ENCODE measurements at regions not wholly inside any gene's neighbourhood (a gene's known extent, or its start where the extent isn't known, plus 50 kb on each side); places are given as distances from the start of the nearest gene placed in this dataset.

GRCh38 chr4:104727643-104728042 lies 232.9 kb upstream of the CXXC4 start:
- Histone ChIP-seq H3K4me2 (no peak overlapping the region), H3K27me3 (ENCODE audit: insufficient read depth) (no peaks in the 10 kb centered on the region), H3K79me2 (replicated peaks; ENCODE audit: insufficient read depth) (no peaks in the 10 kb centered on the region), H3K36me3 (ENCODE audit: insufficient read depth) (no peaks in the 10 kb centered on the region), H2AFZ (no peak overlapping the region), H3F3A (replicated peaks; ENCODE audit: low read depth) (no peaks in the 10 kb centered on the region), H3K4me3 (no peak overlapping the region), H3K4me1 (ENCODE audit: insufficient read depth) (no peaks in the 10 kb centered on the region), H4K20me1 (replicated peaks; ENCODE audit: insufficient read depth) (no peaks in the 10 kb centered on the region), H3K9me2 (ENCODE audit: insufficient read depth) (no peaks in the 10 kb centered on the region), H3K27ac (ENCODE audit: low read depth) (no peak overlapping the region)
- no peaks in the 10 kb centered on the region for H3K9me3 Mint-ChIP-seq
- no peaks in the 10 kb centered on the region for H3K36me3 Mint-ChIP-seq (ENCODE audit: low read depth)
- no peak for DNase-seq (ENCODE audit: low spot score)
- no peaks in the 10 kb centered on the region for H3K27me3 Mint-ChIP-seq (ENCODE audit: insufficient read depth, low read depth, poor library complexity)
- no peak overlapping the region for H3K4me3 Mint-ChIP-seq
- no peak for TF ChIP-seq ZNF331 (CRISPR knock-in tag; IDR thresholded peaks at IDR 0.05; ENCODE audit: low read depth)
- TF ChIP-seq, protein P1, sequence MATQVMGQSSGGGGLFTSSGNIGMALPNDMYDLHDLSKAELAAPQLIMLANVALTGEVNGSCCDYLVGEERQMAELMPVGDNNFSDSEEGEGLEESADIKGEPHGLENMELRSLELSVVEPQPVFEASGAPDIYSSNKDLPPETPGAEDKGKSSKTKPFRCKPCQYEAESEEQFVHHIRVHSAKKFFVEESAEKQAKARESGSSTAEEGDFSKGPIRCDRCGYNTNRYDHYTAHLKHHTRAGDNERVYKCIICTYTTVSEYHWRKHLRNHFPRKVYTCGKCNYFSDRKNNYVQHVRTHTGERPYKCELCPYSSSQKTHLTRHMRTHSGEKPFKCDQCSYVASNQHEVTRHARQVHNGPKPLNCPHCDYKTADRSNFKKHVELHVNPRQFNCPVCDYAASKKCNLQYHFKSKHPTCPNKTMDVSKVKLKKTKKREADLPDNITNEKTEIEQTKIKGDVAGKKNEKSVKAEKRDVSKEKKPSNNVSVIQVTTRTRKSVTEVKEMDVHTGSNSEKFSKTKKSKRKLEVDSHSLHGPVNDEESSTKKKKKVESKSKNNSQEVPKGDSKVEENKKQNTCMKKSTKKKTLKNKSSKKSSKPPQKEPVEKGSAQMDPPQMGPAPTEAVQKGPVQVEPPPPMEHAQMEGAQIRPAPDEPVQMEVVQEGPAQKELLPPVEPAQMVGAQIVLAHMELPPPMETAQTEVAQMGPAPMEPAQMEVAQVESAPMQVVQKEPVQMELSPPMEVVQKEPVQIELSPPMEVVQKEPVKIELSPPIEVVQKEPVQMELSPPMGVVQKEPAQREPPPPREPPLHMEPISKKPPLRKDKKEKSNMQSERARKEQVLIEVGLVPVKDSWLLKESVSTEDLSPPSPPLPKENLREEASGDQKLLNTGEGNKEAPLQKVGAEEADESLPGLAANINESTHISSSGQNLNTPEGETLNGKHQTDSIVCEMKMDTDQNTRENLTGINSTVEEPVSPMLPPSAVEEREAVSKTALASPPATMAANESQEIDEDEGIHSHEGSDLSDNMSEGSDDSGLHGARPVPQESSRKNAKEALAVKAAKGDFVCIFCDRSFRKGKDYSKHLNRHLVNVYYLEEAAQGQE (IDR thresholded peaks at IDR 0.05; ENCODE audit: unreplicated experiment): no peak
- TF ChIP-seq NANOG (IDR thresholded peaks at IDR 0.05; ENCODE audit: borderline replicate concordance): no peak
- TF ChIP-seq EZH2phosphoT487 (IDR thresholded peaks at IDR 0.05; ENCODE audit: unreplicated experiment): no peak
- TF ChIP-seq JUNB (IDR thresholded peaks at IDR 0.05; ENCODE audit: unreplicated experiment): no peak
- TF ChIP-seq CREB1 (CRISPR knock-in tag; IDR thresholded peaks at IDR 0.05; ENCODE audit: low read depth): no peak
- TF ChIP-seq, protein P2, sequence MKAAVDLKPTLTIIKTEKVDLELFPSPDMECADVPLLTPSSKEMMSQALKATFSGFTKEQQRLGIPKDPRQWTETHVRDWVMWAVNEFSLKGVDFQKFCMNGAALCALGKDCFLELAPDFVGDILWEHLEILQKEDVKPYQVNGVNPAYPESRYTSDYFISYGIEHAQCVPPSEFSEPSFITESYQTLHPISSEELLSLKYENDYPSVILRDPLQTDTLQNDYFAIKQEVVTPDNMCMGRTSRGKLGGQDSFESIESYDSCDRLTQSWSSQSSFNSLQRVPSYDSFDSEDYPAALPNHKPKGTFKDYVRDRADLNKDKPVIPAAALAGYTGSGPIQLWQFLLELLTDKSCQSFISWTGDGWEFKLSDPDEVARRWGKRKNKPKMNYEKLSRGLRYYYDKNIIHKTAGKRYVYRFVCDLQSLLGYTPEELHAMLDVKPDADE (IDR thresholded peaks at IDR 0.05): no peak
- no peak for TF ChIP-seq EZH2 (IDR thresholded peaks at IDR 0.05; ENCODE audit: low read depth, unreplicated experiment)
- no peak for TF ChIP-seq POLR2AphosphoS5 (IDR thresholded peaks at IDR 0.05; ENCODE audit: low read depth)
- no peak for TF ChIP-seq ZNF114 (CRISPR knock-in tag; IDR thresholded peaks at IDR 0.05)
- TF ChIP-seq CTCF (conservative IDR thresholded peaks at IDR 0.05; ENCODE audit: low read depth in 2 of 2): no peak
- TF ChIP-seq STAT1 (IDR thresholded peaks at IDR 0.05; ENCODE audit: unreplicated experiment): no peak
- no peak for TF ChIP-seq ZNF462 (CRISPR knock-in tag; IDR thresholded peaks at IDR 0.05)
- H3K4me1 Mint-ChIP-seq: no peaks in the 10 kb centered on the region
- H3K27ac Mint-ChIP-seq: no peak overlapping the region
- ATAC-seq: no peak
